RWPE2 (cell line): ENCODE measurements at regions not wholly inside any gene's neighbourhood (a gene's known extent, or its start where the extent isn't known, plus 50 kb on each side); places are given as distances from the start of the nearest gene placed in this dataset.

Experiments
- ATAC-seq: fragments of 200-7000 bp; cut with Tn5 transposase; 3 replicates; pipeline ENCODE4 v1.9.1; 2021; ENCODE audit warnings: low read depth
- DNase-seq: peaks from one replicate; pipeline ENCODE4 v3.0.0-alpha.2; 2020; ENCODE audit warnings: low spot score
- H3K27ac ChIP-seq: fragments of 450-650 bp; 2 replicates; pipeline ENCODE4 v1.5.1; 2017; ENCODE audit warnings: mild to moderate bottlenecking; ENCODE audit not compliant: poor library complexity, severe bottlenecking
- H3K27me3 ChIP-seq: fragments of 250-450 bp; sonication (Bioruptor Pico); 2 replicates; pipeline ENCODE4 v1.5.1; 2021; ENCODE audit warnings: mild to moderate bottlenecking, moderate library complexity; ENCODE audit not compliant: insufficient read depth, poor library complexity, severe bottlenecking
- H3K36me3 ChIP-seq: fragments of 250-450 bp; sonication (Bioruptor Pico); 2 replicates; pipeline ENCODE4 v1.5.1; 2020; ENCODE audit warnings: low read depth, mild to moderate bottlenecking, moderate library complexity
- H3K4me1 ChIP-seq: fragments of 250-450 bp; sonication (Bioruptor Pico); 2 replicates; pipeline ENCODE4 v1.5.1; 2021; ENCODE audit warnings: mild to moderate bottlenecking, moderate library complexity; ENCODE audit not compliant: insufficient read depth, poor library complexity, severe bottlenecking
- H3K4me3 ChIP-seq: fragments of 250-450 bp; sonication (Bioruptor Pico); 2 replicates; pipeline ENCODE4 v1.5.1; 2021; ENCODE audit warnings: mild to moderate bottlenecking, moderate library complexity; ENCODE audit not compliant: severe bottlenecking
- H3K9me3 ChIP-seq: fragments of 250-450 bp; sonication (Bioruptor Pico); 2 replicates; pipeline ENCODE4 v1.5.1; 2021; ENCODE audit warnings: mild to moderate bottlenecking, moderate library complexity; ENCODE audit not compliant: severe bottlenecking
- CTCF ChIP-seq: fragments of 450-650 bp; IDR thresholded peaks from one replicate; pipeline ENCODE4 v1.5.1; 2017; ENCODE audit warnings: mild to moderate bottlenecking, moderate library complexity; ENCODE audit not compliant: poor library complexity, severe bottlenecking

GRCh38 chr5:54756301-54756700 lies 229.1 kb downstream of the ESM1 start:
- no peaks in the 10 kb centered on the region for H3K9me3 ChIP-seq
- DNase-seq: no peak
- no peak overlapping the region for H3K4me3 ChIP-seq
- H3K27me3 ChIP-seq: no peaks in the 10 kb centered on the region
- ATAC-seq: no peak
- H3K36me3 ChIP-seq: no peaks in the 10 kb centered on the region
- H3K4me1 ChIP-seq: peaks cover 3% of the 10 kb centered on the region
- H3K27ac ChIP-seq: no peak overlapping the region
- no peak for TF ChIP-seq CTCF

- Histone ChIP-seq H3K27me3 (no peaks in the 10 kb centered on the region), H3K36me3 (no peaks in the 10 kb centered on the region), H3K4me3 (no peak overlapping the region), H3K9me3 (no peaks in the 10 kb centered on the region), H3K4me1 (no peaks in the 10 kb centered on the region), H3K27ac (no peak overlapping the region)
- TF ChIP-seq CTCF: no peak
- DNase-seq: no peak
- ATAC-seq: no peak
These were observed 230.5 kb downstream of the ESM1 start for GRCh38 chr5:54754878-54755277.

DNA sequence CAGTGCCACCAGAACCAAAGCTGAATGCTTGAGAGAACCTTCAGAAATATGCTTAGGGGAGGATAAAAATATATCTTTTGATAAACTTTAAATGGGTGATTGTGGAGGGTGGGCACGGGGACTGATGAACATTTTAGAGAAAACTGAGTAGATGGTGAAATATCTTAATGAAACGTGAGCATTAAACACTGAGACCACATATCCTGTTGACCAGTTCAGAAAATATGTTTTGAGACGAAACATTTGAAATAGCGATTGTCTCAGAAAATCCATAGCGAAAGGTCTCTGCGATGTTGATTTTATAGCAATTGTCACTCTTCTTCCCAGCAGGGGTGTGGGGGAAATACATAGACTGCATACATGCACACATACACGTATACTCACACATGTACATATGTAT lies 231.0 kb downstream of the ESM1 start:
- no peak for ATAC-seq
- DNase-seq: no peak

DNA sequence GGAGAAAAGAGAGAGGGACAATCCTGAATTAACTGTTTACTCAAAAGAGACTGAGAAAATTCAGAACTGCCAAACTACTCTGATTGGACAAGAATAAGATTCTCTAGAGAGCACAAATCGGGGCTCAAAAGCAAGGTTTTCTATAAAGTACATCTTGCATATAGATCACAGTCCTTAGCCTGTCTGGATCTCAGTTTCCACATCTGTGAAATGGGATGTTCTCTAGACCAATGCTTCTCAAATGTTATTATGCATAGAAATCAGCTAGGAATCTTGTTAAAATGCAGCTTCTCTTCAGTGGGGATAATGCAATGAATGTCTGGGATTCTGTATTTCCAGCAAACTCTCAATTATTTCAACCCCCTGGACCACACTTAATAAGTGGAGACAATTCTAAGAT lies 231.6 kb downstream of the ESM1 start:
- H3K27ac ChIP-seq: no peak overlapping the region
- DNase-seq (no peak), ATAC-seq (no peak)
- TF ChIP-seq CTCF: no peak
- H3K4me1 ChIP-seq: no peaks in the 10 kb centered on the region
- H3K27me3 ChIP-seq: no peaks in the 10 kb centered on the region
- H3K4me3 ChIP-seq: no peak overlapping the region
- H3K36me3 ChIP-seq: no peaks in the 10 kb centered on the region
- no peaks in the 10 kb centered on the region for H3K9me3 ChIP-seq

More for the DNA sequence above, 231.0 kb downstream of the ESM1 start:
- no peaks in the 10 kb centered on the region for H3K4me1 ChIP-seq
- no peak overlapping the region for H3K27ac ChIP-seq
- no peaks in the 10 kb centered on the region for H3K27me3 ChIP-seq
- TF ChIP-seq CTCF: no peak
- H3K4me3 ChIP-seq: no peak overlapping the region
- H3K9me3 ChIP-seq: no peaks in the 10 kb centered on the region
- H3K36me3 ChIP-seq: no peaks in the 10 kb centered on the region

DNA sequence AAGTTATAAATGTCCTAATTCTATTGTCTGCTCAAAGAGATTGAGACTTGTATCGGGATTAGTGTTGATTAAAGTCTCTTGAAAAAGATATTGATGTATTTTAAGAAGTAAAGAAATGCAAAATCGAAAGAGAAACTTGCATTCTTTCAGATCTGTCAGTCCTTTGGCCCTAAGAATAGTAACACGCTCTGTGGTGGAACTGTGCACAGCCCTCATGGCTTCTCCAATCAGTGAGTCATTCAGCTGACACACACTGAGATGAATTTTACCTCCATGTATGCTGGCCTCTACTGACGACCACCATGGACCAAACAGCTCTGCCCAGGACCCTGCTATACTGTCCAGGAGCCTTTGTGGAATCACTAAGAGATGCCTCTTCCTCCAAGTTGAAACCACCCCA lies 232.4 kb downstream of the ESM1 start:
- ATAC-seq: no peak
- TF ChIP-seq CTCF: no peak
- no peaks in the 10 kb centered on the region for H3K4me1 ChIP-seq
- H3K4me3 ChIP-seq: no peak overlapping the region
- H3K36me3 ChIP-seq: no peaks in the 10 kb centered on the region
- H3K27ac ChIP-seq: no peak overlapping the region
- H3K27me3 ChIP-seq: no peaks in the 10 kb centered on the region
- no peak for DNase-seq
- no peaks in the 10 kb centered on the region for H3K9me3 ChIP-seq
